Astrocyte of the hippocampus (primary cell): ENCODE measurements at regions not wholly inside any gene's neighbourhood (a gene's known extent, or its start where the extent isn't known, plus 50 kb on each side); places are given as distances from the start of the nearest gene placed in this dataset.

Experiments used
- DNase-seq: peaks from one replicate; pipeline ENCODE4 v3.0.0; 2011; ENCODE audit warnings: low read depth, low spot score

DNA sequence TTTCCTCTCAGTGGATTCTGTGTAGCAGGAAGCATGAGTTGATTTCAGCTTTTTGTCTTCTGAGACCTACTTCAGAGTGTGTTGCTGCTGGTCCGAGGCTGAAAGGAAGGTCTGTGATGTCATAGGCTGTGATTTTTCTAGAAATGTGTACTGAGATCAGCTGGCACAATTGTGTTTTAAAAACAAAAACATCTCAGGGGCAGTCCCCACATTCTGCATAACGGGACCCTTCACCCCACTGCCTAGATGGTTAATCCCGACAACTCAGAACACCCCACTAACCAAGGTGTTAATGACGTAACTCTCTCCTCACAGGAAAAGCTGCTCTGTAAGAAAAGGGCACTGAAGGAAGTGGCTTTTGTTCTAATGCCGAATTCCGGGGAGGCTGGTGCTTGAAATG lies 59.8 kb upstream of the PPP2R5A start:
- no peak for DNase-seq

DNA sequence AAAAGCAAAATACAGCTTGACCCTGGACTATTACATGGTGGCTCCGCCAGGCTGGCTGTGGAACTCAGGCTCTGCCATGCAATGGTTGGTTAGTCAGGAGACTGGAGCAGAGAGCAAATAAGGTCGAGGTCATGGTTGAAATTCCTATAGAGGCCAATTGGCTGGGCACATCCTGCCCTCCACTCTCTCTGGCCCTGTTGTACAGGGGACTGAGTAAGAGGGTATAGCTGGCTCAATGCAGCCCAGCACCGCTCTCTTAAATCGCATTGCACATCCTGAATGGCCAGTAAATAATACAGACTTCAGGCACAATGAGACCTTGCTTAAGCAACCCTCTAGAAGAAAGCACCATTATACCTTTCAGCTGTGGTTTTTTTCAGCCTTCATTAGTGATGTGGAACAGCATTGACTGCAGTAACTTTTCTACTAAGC lies 59.3 kb upstream of the PPP2R5A start:
- DNase-seq: no peak

DNA sequence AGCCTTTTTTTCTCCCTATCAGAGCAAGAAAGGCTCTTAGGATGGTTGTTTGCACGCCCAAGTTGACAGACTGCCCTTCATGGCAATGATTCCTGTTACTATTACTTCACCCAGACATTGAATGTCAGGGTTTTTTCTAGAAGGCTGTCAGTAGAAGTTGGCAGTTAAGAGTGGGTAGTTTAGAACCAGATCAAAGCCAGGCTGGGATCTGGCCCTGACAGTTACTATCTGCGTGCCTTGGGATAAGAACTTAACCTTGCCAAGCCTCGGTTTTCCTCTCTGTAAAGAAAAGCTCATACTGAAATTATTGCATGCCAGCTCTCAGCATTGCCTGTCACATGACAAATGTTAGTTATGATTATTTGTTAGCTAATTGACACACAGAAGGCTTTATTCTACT lies 58.7 kb upstream of the PPP2R5A start:
- DNase-seq: no peak

DNA sequence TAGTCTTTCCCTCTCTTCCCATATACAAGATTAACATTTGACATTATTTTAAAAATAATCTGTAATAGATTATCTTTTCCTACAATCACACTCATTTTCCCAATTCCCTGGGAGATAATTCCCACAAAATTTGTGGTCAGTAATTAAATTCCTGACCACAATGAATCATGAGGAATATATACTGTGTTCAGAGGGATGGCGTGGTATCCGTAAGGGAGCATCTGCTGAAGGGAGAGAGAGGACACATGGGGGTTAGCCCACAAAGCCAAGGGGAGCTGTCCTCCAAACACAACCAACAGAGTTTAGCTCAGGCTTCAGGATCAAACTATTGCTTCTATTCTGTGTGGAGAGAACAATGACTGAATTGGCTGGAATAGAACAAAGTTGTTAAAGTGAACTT lies 57.1 kb upstream of the PPP2R5A start:
- no peak for DNase-seq

DNA sequence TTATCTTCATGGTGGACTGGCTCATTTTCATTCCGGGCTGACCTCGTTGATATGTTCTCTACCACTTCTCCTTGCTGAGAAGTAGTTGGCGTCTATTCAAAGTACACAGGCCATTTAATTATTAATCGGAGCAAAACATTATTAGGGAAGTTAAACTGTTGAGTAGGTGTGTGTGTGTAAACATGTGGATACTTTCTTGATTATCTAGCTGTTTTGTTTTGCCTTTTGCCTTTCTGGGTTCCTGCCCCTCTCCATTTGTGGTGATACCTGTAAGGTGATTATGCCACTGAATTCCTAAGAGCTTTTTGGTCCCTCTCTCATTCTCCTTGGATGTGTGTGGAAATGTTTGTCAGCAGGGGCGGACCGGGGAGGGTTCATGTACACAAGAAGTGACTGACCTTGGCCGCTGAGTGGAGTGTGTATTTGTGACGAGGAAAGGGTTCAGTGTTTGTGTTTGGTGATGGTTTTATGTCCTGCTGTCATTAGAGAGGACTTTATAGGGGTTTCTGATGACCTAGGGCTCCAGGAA lies 56.6 kb upstream of the PPP2R5A start:
- no peak for DNase-seq

- no peak for DNase-seq
Measured at GRCh38 chr1:212229654-212230053, 55.6 kb upstream of the PPP2R5A start.

- DNase-seq: no peak
Measured at GRCh38 chr1:212230329-212230728, 54.9 kb upstream of the PPP2R5A start.

- no peak for DNase-seq
Measured at GRCh38 chr1:212231372-212231771, 53.8 kb upstream of the PPP2R5A start.

- no peak for DNase-seq
Measured at GRCh38 chr1:212232090-212232489, 53.1 kb upstream of the PPP2R5A start.

DNA sequence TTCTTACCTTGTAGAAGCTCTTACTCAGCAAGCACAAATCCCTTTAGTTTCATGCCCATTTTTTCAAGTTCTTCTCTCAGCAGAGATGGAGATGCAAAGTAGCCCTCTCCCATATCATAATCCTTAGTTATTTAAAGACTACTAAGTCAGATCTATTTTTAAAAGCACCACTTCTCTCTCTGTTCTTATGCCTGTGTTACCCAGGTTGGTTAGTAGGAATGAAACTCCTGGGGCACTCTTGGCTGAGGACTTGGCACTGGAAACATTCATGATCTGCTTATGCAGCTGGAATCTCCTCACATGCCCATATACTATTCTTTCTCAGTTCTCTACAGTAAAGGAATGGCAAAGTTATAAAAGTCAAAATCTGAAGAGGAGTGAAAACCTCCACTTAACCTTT lies 51.9 kb upstream of the PPP2R5A start:
- no peak for DNase-seq

GRCh38 chr1:212234431-212235395 lies 50.5 kb upstream of the PPP2R5A start:
- peak; percentile 88 for DNase-seq
